GM13976 (cell line): ENCODE measurements at regions not wholly inside any gene's neighbourhood (a gene's known extent, or its start where the extent isn't known, plus 50 kb on each side); places are given as distances from the start of the nearest gene placed in this dataset.

Experiments
- DNase-seq: peaks from one replicate; pipeline ENCODE4 v3.0.0; 2012; ENCODE audit warnings: low spot score
- CTCF ChIP-seq: IDR thresholded peaks from 2 replicates; pipeline ENCODE4 v1.5.1; 2012; ENCODE audit warnings: borderline replicate concordance, mild to moderate bottlenecking; ENCODE audit not compliant: insufficient read depth; ENCODE audit errors: extremely low read depth, missing control alignments, control extremely low read depth
- in situ Hi-C: fragments of 300-500 bp; cut with MboI; formaldehyde crosslinking; loops from one replicate; pipeline ENCODE4 v1.12.0; 2022; ENCODE audit warnings: low sequenced_read_pairs, mixed read lengths, inconsistent platforms; ENCODE audit not compliant: unreplicated experiment

- DNase-seq: no peak
- TF ChIP-seq CTCF: no peak
- in situ Hi-C loops: no loop called here
Observed at GRCh38 chrX:144709841-144710240, 537.5 kb upstream of the SPANXN1 start.

GRCh38 chrX:144715337-144715736 lies 532.0 kb upstream of the SPANXN1 start:
- TF ChIP-seq CTCF: no peak
- in situ Hi-C loops: no loop called here
- DNase-seq: no peak

GRCh38 chrX:144716187-144716586 lies 531.1 kb upstream of the SPANXN1 start:
- no peak for TF ChIP-seq CTCF
- no peak for DNase-seq
- in situ Hi-C loops: no loop called here

GRCh38 chrX:144717682-144718081 lies 529.6 kb upstream of the SPANXN1 start:
- in situ Hi-C loops: no loop called here
- no peak for TF ChIP-seq CTCF
- DNase-seq: no peak

GRCh38 chrX:144722307-144722706 lies 525.0 kb upstream of the SPANXN1 start:
- no peak for DNase-seq
- in situ Hi-C loops: no loop called here
- TF ChIP-seq CTCF: no peak

- in situ Hi-C loops: no loop called here
- no peak for TF ChIP-seq CTCF
- no peak for DNase-seq
Observed at GRCh38 chrX:144730471-144730870, 516.8 kb upstream of the SPANXN1 start.

- no peak for DNase-seq
- no peak for TF ChIP-seq CTCF
- in situ Hi-C loops: no loop called here
Observed at GRCh38 chrX:144732588-144732987, 514.7 kb upstream of the SPANXN1 start.
